ENCODE measurements at regions not wholly inside any gene's neighbourhood (a gene's known extent, or its start where the extent isn't known, plus 50 kb on each side); places are given as distances from the start of the nearest gene placed in this dataset.
"Not testable (repeated sequence)": the region's sequence is repeated elsewhere in the genome, so short reads cannot be mapped to it uniquely, and the experiment has no call there.

DNA sequence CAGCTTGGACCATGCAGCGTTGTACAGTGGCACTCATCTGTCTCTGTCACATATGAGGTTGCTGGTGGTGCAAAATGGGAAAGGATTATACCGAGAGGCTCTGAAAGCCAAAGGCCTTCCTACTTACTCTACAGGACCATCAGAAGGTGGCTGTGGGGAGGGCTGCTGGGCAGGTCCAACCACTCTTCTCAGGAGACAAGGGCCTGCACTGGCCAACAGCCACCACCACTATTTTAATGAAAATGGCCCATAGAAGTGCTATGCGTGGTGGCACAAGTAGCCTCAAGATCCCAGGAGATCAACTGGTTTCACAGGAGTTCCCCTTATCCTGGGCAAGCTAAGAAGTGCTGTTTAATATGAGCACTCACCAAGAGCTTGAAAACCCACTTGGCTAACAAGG, 52.3 kb downstream of the MRPL57 start:
- no peak for DNase-seq

DNA sequence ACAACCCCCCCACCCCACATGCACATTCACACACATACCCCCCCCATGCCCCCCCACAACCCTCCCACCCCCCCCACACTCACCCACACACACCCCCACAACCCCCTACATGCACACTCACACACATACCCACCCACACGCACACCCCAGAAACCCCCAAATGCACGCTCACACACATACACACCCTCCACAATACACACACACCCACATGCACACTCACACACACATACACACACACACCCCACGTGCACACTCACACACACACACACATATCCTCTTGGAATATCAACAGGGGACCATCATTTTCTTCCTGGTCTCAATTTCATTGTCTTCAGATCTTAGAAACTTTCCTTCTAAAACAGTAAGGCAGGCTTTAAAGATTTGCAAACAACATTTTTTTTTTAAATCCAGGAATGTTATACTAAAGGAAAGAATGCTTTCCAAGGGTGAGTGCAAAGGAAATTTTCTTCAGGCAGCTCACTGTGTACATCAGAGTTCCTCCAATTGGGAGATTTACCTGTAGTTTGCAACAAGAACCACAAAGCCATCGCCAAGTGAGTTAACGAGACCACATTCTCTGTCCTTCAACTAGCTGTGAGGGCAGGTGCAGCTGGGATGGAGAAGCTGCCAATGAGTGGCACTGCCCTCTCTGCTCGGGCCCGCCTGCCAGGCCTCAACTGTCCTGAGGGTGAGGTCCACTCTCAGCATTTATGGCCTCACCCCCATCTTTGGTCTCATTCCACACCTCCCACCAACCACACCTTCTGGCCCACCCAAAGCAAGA, 53.0 kb downstream of the MRPL57 start:
- no peak for DNase-seq

DNA sequence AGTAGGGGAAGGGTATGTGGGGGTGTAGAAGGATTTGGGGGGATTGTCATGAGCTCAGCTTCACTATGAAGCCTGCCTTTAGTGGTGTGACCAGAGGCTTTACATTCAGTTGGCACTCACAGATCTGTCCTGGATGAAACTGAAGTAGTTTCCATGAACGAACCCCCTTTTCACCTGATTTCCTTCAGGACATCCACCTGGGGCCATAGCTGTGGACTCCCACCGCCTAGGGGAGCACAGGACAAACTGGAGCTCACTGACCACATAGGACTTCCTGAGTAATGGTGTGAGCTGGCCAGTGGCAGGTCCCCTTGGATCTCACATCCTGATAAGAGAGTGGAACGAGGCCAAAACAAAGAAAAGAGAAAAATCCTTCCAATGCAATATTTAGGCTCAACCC, 54.1 kb downstream of the MRPL57 start:
- DNase-seq, result no peak

DNA sequence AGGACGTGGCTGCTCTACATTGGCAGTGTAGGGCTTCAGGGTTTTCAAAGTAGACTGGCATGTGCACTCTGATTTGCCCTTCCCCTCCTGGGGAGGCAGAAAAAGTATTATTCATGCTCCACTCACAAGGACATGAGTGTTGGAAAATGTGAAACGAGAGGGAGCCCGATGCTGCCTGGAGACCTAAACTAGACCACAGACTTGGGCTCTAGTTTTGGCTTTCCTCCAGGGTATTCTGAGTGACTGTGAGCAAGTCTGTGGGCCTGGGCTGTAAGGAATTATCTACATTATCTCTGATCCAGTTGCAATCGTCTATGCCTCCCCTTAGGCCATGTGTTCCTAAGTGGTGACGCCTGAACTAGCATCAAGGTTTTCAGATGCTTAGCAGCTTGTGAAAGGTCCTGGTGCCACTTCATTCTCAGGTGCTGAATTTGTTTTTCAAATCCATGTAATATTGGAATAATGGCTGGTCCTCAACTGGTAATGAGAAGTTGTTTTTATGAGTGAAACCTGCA, 55.0 kb downstream of the MRPL57 start:
- DNase-seq, result no peak

DNA sequence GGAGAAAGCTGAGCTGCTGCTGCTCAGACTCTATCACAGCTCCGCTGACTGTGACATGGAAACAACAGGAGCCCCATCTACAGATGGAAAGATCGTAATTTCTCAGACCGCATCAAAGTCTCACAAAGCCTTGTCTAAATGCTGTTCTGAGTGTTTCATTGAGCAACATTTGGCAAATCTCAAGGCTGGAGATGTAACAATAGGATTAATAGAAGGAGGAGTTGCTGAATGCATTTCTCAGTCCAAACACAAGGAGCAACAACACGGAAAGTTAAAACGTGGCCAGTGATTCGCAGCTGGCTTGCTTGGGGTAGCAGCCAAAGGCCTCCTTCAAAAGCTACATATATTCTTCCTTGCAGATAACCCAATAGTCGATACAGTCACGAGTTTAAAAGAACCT, 55.7 kb downstream of the MRPL57 start:
- no peak for DNase-seq

DNA sequence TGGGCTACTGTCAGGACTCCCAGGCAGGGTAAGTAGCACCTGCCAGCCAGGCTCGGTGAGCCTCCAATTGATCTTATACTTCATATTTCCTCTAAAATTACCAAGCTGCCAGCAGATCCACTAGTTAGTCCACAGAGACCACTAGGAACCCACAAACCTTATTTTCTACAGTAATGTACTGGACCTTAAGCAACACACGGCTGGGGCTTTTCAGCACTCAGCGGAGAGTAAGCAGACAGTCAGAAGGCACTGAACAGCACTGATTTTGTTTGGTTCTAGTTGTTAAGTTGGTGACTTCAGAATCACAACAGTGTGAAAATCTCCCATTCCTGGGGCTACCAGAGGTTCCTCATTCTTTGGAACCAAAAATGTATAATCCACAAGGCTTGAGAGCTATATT, 56.1 kb downstream of the MRPL57 start:
- DNase-seq, result no peak

DNA sequence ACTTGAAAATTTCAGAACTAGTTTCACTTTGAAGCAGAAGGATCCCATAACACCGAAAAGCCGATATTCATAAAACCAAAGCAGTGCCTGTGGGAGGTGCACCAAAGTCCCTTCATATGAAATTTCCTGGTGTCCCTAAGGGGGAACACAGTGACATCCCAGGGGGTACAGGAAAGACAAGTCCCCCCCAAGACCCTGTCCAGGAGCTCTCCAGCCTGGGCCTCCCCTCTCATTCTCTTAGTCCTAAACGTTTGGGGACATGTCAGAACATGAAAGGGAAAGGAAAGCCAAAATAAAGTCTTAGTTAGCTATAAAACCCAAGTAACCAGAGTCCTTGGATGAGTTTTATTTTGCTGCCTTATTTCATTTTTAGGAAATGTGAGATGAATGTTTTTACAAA, 56.6 kb downstream of the MRPL57 start:
- DNase-seq, result no peak

DNA sequence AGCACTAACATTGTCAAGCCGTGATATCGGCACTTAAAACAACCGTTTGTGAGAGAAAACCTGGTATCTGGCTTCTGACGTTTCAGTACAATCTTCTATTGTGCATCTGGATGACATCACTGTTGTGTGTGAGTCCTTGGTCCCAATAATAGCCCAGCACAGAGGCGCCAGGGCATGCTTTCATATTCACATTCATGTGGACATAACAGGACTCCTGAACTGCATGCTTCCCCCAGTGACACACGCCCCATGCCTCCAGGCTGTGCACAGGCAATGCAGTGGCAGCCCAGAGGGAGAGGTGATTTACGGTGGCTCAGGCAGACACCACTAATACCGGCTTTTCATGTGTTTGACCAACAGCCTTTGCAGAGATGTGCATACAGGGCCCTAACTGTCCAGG, 58.1 kb downstream of the MRPL57 start:
- no peak for DNase-seq

DNA sequence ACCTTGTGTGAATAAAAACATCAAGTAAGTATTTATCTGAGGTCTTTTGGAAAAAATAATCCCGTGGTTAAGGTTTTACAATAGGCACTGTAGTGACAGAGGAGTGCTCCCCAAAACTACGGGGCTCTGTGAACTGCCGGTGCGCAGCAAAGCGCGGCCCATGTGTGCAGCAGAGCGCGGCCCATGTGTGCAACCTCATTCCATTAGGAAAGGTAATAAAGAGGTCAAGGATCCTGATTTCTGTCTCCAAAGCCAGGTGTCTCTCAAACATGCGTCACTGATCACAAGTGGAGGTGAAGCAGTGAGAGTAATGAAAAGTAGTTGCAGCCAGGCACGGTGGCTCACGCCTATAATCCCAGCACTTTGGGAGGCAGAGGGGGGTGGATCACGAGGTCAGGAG, 58.7 kb downstream of the MRPL57 start:
- no peak for DNase-seq

DNA sequence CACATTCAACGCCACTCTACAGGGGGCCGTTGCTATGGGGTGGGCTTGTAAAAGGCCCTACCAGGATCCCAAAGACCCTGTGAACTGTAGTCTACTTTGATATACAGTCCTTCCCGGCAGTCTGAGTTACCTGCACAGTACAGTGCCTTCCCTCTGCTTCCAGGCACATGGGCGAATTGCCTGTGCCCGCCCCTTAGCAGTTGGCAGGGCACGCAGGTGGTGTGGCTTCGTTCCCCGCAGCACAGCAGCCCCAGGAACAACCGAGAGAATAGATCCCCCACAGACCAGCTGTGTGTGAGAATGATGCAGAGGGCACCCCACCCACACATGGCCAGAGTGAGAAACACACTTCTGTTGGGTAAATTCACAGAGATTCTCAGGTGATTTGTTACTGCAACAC, 60.6 kb downstream of the MRPL57 start:
- no peak for DNase-seq

DNA sequence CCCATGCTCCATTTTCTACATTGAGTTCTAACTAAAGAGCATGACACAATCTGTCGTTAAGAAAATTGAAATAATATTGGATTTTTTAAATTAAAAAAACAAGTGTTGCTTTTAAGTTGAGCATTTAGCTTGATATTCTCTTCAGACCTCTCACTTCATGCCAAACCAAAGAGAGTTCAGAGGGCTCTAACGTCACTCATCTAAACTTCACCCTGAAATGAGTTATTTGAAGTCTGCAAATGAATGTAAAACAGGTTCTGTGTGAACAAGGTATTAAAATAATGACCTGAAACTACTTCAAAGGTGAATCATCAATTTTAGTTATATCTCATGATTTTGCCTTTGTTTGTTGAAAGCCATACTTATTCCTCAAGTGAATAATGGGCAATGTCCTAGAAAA, 61.8 kb downstream of the MRPL57 start:
- no peak for DNase-seq

DNA sequence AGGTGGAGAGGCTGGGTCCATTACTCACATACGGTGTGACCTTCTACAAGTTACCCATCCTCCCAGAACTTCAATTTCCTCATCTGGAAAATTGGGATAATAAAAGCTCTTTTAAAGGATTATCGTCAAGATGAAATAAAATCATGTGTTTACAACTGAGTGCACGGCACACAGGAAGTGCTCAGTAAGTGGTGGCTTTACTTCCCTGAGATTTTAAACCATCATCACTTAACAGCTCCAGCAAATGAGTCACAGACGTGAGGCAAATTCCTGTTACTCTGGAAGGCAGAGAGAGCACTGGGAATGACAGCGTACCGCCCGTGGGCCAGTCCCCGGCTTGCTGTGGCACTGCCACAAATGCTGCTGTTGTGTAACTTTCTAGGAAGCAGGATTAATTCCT, 64.1 kb downstream of the MRPL57 start:
- DNase-seq, result no peak

DNA sequence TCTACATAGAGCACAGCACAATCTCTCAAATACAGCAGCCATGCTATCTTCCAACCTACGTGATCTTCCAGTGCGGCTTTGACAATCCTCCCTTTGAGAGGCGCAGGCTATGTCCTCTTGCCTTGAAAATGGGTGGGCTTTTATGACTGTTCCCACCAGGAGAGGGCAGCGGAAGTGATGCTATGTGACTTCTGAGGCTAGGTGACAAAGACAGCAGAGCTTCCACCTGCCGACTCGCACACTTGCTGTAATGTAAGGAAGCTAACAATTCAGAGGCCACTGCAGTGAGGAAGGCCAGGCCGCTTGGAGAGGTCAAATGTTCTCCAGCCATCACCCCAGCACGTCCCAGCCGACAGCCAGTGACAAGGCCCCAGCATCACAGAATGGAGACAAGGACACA, 65.8 kb downstream of the MRPL57 start:
- DNase-seq, result no peak

DNA sequence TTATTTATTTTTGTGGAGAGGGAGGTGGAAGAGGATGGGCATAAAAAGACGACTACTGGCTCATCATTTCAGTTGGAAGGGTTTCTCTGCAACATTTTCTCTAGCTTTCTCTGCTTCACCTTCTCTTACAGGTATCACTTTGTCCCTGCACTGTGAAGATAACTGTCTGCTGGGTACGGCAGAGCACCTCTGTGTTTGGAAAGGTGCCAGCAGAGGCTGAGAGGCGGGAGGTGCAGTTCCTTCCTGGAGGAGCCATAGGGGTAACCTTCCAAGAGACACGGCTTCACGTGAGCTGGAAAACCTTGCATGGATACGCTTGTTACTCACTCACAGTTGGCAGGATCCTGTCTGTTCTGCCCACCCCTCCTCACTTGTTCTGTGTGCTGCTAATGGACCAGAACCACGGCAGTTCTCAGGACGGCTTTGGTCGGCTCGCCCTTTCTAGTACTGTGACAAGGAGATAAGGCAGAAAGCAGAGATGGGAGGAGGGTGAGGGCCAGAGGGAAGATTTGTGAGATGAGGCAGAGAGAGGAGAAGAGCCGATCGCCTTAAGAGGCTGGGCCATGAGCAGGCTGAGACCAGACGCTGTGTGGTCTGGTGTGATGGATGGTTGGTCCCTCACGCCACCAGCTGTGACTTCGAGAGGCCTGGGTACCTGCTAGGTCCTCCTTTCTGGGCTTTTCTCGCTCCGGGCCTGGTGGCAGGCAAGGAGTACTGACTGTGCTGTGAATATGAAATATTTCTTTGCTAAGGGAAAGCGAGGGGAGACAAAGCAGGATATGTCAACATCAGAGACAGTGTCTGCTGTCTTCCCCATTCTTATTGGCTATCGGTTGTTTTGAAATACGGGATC, 66.8 kb downstream of the MRPL57 start:
- DNase-seq, result no peak

DNA sequence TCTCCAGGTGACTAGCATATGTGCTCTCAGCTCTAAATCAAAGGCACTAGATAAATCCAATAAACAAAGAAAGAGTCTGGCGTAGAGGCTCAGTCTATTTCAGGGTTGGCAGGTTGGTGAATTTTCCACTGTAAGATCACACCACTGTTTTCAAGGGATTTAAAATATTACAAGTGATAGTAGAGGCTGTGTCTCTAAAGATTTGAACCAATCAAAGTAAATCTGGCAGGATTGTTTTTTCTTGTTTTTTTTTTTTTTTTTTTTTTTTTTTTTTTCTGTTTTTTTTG, 67.4 kb downstream of the MRPL57 start:
- DNase-seq, result not testable (repeated sequence)

DNA sequence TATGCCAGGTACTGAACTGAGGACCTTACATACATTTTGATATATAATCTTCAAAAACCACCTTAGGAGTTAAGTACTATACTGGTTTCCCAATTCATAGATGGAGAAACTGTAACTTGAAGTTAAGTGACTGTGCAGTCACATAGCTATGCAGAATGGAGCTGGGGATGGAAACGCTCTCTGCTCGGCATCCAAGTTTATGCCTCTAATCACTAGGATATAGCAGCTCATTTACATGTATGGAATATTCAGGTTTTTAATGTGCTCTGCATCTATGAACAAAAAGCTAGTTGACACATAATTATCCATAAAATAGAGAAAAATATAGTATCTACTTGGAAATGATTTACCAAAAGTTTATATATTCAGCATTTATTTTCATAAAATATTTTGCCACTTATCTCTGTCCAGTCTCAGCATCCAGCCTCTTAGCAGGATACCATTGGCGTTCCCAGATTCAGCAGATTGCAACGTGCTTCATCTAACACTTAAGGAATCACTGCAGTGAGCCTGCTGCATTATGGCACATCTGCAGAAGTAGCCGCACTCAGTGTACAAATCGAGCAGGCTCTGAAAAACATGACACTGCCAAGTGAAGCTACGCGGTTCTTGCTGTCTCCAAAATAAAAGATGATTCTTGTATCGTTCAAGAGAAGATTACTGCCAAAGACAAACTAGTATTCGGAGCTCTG, 70.4 kb downstream of the MRPL57 start:
- DNase-seq, result no peak

DNA sequence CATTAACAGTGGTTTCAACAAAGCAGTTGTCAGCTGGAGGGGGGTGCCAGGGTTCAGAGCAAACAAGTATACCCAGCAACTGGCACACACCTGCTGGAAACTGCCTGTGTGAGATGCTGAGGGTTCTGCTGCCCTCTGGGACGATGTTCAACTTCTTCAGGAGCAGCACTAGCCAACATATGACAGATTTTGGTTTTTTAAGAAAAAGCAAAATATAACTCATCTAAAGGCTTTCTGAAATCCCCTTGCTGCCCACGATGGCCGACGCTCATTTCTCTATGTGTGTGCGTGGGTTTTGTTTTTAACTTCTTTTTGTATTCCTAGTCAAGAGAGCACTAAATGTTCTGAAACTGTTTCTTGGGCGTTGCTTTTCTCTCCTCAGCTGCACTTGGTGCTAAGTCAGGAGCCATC, 79.9 kb downstream of the MRPL57 start:
- no peak for DNase-seq

DNA sequence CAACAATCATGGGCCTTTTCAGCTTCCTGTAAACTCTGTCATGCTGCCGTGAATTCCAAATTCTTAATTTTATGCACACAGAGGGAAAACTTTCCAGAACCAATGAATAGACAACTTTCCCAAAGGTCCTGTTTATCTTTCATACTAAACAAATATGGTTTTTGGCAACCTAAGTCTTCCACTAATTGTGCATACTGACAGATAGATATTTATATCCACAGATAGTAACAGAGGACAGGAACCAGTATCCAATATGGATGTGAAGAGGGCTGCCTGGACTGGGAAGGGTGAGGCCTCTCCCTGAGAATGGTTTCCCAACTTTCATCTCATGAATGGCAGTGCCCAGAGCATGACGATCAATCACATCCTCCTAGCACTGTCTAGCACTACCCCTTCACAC, 80.4 kb downstream of the MRPL57 start:
- DNase-seq, result no peak

DNA sequence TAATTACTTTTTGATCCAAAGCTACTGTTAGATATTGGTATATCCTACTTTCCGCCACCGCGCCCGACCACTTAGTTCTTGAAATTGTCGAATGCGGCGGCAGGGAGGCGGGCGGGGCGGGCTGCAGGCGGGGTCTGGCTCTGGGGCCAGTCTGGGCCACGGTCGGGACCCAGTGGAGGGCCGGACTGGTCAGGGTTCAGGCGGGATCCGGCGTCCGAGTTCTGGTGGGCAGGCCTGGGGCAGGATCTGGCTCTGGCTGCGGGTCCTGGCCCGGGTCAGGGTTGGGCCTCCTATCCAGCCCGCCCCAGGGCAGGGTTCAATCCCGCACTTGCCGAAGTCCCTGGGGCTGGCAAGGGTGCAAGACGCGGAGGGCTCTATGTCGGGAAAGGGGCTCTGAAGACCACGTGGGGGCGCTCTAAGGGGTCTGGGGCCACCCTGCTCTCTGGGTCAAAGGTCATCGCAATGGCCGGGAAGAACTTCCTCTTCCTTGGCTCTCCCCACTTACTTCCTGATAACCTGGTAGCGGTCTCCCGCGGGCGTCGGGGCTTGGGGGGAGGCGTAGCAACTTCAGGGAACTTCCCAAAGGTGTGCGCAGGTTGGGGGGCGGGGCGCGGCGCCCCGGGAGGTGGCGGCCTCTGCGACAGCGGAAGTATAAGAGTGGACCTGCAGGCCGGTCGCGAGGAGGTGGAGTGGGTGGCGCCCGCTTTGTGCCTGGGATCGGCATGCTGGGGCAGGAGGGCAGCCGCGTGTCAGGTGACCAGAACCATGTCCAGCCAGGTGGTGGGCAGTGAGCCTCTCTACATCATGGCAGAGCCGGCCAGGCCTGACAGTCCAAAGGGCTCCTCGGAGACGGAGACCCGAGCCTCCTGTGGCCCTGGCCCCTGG, 83.4 kb downstream of the MRPL57 start:
- no peak for DNase-seq

DNA sequence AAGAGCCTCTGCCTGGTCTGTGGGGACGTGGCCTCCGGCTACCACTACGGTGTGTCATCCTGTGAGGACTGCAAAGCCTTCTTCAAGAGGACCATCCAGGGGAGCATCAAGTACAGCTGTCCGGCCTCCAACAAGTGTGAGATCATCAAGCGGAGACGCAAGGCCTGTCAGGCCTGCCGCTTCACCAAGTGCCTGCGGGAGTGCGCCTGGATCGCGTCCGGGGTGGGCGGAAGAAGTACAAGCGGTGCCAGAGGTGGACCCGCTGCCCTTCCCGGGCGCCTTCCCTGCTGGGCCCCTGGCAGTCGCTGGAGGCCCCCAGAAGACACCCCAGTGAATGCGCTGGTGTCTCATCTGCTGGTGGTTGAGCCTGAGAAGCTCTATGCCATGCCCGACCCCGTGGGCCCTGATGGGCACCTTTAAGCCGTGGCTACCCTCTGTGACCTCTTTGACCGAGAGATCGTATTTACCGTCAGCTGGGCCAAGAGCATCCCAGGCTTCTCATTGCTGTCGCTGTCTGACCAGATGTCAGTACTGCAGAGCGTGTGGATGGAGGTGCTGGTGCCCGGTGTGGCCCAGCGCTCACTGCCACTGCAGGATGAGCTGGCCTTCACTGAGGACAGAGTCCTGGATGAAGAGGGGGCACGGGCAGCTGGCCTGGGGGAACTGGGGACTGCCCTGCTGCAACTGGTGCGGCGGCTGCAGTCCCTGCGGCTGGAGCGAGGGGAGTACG, 84.3 kb downstream of the MRPL57 start:
- DNase-seq, result not testable (repeated sequence)

DNA sequence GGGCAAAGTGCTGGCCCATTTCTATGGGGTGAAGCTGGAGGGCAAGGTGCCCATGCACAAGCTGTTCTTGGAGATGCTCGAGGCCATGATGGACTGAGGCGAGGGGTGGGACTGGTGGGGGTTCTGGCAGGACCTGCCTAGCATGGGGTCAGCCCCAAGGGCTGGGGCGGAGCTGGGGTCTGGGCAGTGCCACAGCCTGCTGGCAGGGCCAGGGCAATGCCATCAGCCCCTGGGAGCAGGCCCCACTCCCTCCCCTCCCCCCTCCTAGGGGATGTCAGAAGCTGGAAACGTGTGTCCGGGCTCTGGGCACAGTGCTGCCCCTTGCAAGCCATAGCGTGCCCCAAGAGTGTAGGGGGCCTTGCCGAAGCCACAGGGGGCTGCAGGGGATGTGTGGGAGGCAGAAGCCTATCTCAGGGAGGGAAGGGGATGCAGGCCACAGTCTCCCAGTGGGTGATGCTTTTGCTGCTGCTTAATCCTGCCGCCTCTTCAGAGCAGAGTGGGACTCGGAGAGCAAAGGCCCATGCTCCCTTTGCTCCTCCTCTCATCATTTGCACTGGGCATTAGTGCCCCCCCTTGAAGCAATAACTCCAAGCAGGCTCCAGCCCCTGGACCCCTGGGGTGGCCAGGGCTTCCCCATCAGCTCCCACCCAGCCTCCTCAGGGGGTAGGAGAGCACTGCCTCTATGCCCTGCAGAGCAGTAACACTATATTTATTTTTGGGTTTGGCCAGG, 85.2 kb downstream of the MRPL57 start:
- DNase-seq, result not testable (repeated sequence)
